IMR-90 (cell line): ENCODE measurements at regions not wholly inside any gene's neighbourhood (a gene's known extent, or its start where the extent isn't known, plus 50 kb on each side); places are given as distances from the start of the nearest gene placed in this dataset.

ENCODE experiments used
- ATAC-seq: fragments of 200-7000 bp; cut with Tn5 transposase; 2 replicates; pipeline ENCODE4 v1.9.1; 2020; ENCODE audit warnings: low read depth, mild to moderate bottlenecking, moderate library complexity
- BruUV-seq: library from RNA; stranded (reverse); fragments of 400-500 nt; replicated peaks from 2 replicates; lab custom pipeline; 2021; lab: Mats Ljungman, UMichigan
- CTCF ChIA-PET: fragments of 300-600 bp; formaldehyde crosslinking; extraction: SDS; loops from one replicate; lab custom pipeline; 2021; ENCODE audit warnings: antibody characterized with exemption; lab: Yijun Ruan, JAX
- POLR2A ChIA-PET: fragments of 300-600 bp; sonication (Branson Sonifier 250); formaldehyde crosslinking; loops from one replicate; lab custom pipeline; 2022; ENCODE audit warnings: antibody characterized with exemption; ENCODE audit not compliant: unreplicated experiment; lab: Charles Lee
- DNase-seq: peaks from one replicate; pipeline ENCODE4 v3.0.0; 2013
- H2AFZ ChIP-seq: replicated peaks from 2 replicates; pipeline ENCODE3; 2013; ENCODE audit warnings: low read length, mild to moderate bottlenecking; ENCODE audit not compliant: poor library complexity
- H2AK5ac ChIP-seq: 2 replicates; pipeline ENCODE4 v1.6.1; 2013; ENCODE audit warnings: low read depth, low read length, inconsistent platforms
- H2AK9ac ChIP-seq: replicated peaks from 2 replicates; pipeline ENCODE3; 2013; ENCODE audit warnings: mild to moderate bottlenecking, low read depth, low read length, moderate library complexity; ENCODE audit not compliant: poor library complexity
- H2BK120ac ChIP-seq: 2 replicates; pipeline ENCODE4 v1.6.1; 2013; ENCODE audit warnings: low read depth, low read length, inconsistent platforms
- H2BK15ac ChIP-seq: 3 replicates; pipeline ENCODE4 v1.6.1; 2013; ENCODE audit warnings: low read depth, low read length, inconsistent platforms
- H2BK20ac ChIP-seq: 2 replicates; pipeline ENCODE4 v1.6.1; 2013; ENCODE audit warnings: low read depth, mild to moderate bottlenecking, inconsistent platforms, low read length, moderate library complexity
- H2BK5ac ChIP-seq: 2 replicates; pipeline ENCODE4 v1.6.1; 2013; ENCODE audit warnings: mild to moderate bottlenecking, low read depth, low read length, inconsistent platforms; ENCODE audit not compliant: poor library complexity, severe bottlenecking
- H3K14ac ChIP-seq: replicated peaks from 2 replicates; pipeline ENCODE4 v1.6.1; 2013; ENCODE audit warnings: low read depth, low read length, inconsistent platforms
- H3K18ac ChIP-seq: 2 replicates; pipeline ENCODE4 v1.6.1; 2013; ENCODE audit warnings: low read depth, low read length, control low read depth
- H3K23ac ChIP-seq: 2 replicates; pipeline ENCODE4 v1.6.1; 2013; ENCODE audit warnings: low read depth, low read length, inconsistent platforms
- H3K27ac ChIP-seq: 2 replicates; pipeline ENCODE4 v1.5.1; 2013; ENCODE audit warnings: mild to moderate bottlenecking, control low read depth, low read length; ENCODE audit not compliant: insufficient read depth
- H3K27me3 ChIP-seq: 2 replicates; pipeline ENCODE4 v1.6.1; 2013; ENCODE audit warnings: low read length; ENCODE audit not compliant: control insufficient read depth, insufficient read depth
- H3K36me3 ChIP-seq: 2 replicates; pipeline ENCODE4 v1.6.1; 2013; ENCODE audit warnings: low read length, mixed read lengths; ENCODE audit not compliant: control insufficient read depth, insufficient read depth
- H3K4ac ChIP-seq: 2 replicates; pipeline ENCODE4 v1.6.1; 2013; ENCODE audit warnings: low read depth, low read length, inconsistent platforms
- H3K4me1 ChIP-seq: 2 replicates; pipeline ENCODE4 v1.6.1; 2013; ENCODE audit warnings: low read length, mixed read lengths; ENCODE audit not compliant: control insufficient read depth, insufficient read depth
- H3K4me2 ChIP-seq: 2 replicates; pipeline ENCODE4 v1.6.1; 2013; ENCODE audit warnings: low read depth, mild to moderate bottlenecking, control low read depth, low read length, moderate library complexity
- H3K4me3 ChIP-seq: 2 replicates; pipeline ENCODE4 v1.5.1; 2013; ENCODE audit warnings: low read depth, mild to moderate bottlenecking, control low read depth, low read length, moderate library complexity; ENCODE audit not compliant: insufficient read depth
- H3K56ac ChIP-seq: 2 replicates; pipeline ENCODE4 v1.6.1; 2013; ENCODE audit warnings: low read length, inconsistent platforms; ENCODE audit not compliant: insufficient read depth; ENCODE audit errors: extremely low read depth
- H3K79me1 ChIP-seq, 2 experiments: 2 replicates each; pipeline ENCODE4 v1.6.1; 2013; ENCODE audit warnings: low read length in 2 of 2, inconsistent platforms in 1 of 2, low read depth in 1 of 2
- H3K9ac ChIP-seq: 2 replicates; pipeline ENCODE4 v1.6.1; 2013; ENCODE audit warnings: low read depth, low read length, control low read depth
- H3K9me1 ChIP-seq: 2 replicates; pipeline ENCODE4 v1.6.1; 2013; ENCODE audit warnings: low read length, inconsistent platforms; ENCODE audit not compliant: insufficient read depth
- H3K9me3 ChIP-seq: 2 replicates; pipeline ENCODE4 v1.6.1; 2013; ENCODE audit warnings: low read length; ENCODE audit not compliant: control insufficient read depth, insufficient read depth
- H4K20me1 ChIP-seq: 2 replicates; pipeline ENCODE4 v1.6.1; 2013; ENCODE audit warnings: low read length, inconsistent platforms; ENCODE audit not compliant: insufficient read depth
- H4K5ac ChIP-seq: 2 replicates; pipeline ENCODE4 v1.6.1; 2013; ENCODE audit warnings: mild to moderate bottlenecking, low read depth, low read length, control low read depth
- H4K8ac ChIP-seq, 2 experiments: 2 replicates each; pipeline ENCODE4 v1.6.1; 2013; ENCODE audit warnings: low read depth in 2 of 2, low read length in 2 of 2, control low read depth in 1 of 2, inconsistent platforms in 1 of 2
- H4K91ac ChIP-seq: 2 replicates; pipeline ENCODE4 v1.6.1; 2013; ENCODE audit warnings: low read depth, low read length, inconsistent platforms; ENCODE audit not compliant: insufficient read depth
- BHLHE40 ChIP-seq: fragments of 150-350 bp; IDR thresholded peaks from 2 replicates; pipeline ENCODE4 v1.6.1; 2016; ENCODE audit warnings: mild to moderate bottlenecking, low read depth, low read length
- CHD1 ChIP-seq: IDR thresholded peaks from 2 replicates; pipeline ENCODE4 v1.6.1; 2012; ENCODE audit warnings: low read depth, low read length, improper control_type of control experiment
- ELK1 ChIP-seq: fragments of 150-350 bp; IDR thresholded peaks from 2 replicates; pipeline ENCODE4 v1.6.1; 2016; ENCODE audit warnings: low read depth, mild to moderate bottlenecking, low read length, moderate library complexity, borderline replicate concordance
- MAFK ChIP-seq: IDR thresholded peaks from 2 replicates; pipeline ENCODE4 v1.6.1; 2012; ENCODE audit warnings: low read depth, low read length, improper control_type of control experiment
- MAZ ChIP-seq: IDR thresholded peaks from 2 replicates; pipeline ENCODE4 v1.6.1; 2012; ENCODE audit warnings: low read depth, mild to moderate bottlenecking, low read length, improper control_type of control experiment, moderate library complexity, borderline replicate concordance
- MXI1 ChIP-seq: IDR thresholded peaks from 2 replicates; pipeline ENCODE4 v1.6.1; 2012; ENCODE audit warnings: low read depth, mild to moderate bottlenecking, low read length, moderate library complexity, borderline replicate concordance
- NFE2L2 ChIP-seq: fragments of 150-350 bp; IDR thresholded peaks from 2 replicates; pipeline ENCODE4 v1.6.1; 2016; ENCODE audit warnings: low read depth, mild to moderate bottlenecking, low read length
- POLR2A ChIP-seq: IDR thresholded peaks from 2 replicates; pipeline ENCODE4 v1.6.1; 2012; ENCODE audit warnings: mild to moderate bottlenecking, low read depth, low read length
- RCOR1 ChIP-seq: IDR thresholded peaks from 2 replicates; pipeline ENCODE4 v1.6.1; 2012; ENCODE audit warnings: mild to moderate bottlenecking, low read length, improper control_type of control experiment; ENCODE audit not compliant: insufficient replicate concordance
- RFX5 ChIP-seq: IDR thresholded peaks from 2 replicates; pipeline ENCODE4 v1.8.0; 2012; ENCODE audit warnings: low read depth, mild to moderate bottlenecking, low read length, moderate library complexity
- SMC3 ChIP-seq: fragments of 150-350 bp; IDR thresholded peaks from 2 replicates; pipeline ENCODE4 v1.6.1; 2016; ENCODE audit warnings: low read depth, mild to moderate bottlenecking, antibody characterized with exemption, low read length, moderate library complexity
- USF2 ChIP-seq: fragments of 150-350 bp; IDR thresholded peaks from 2 replicates; pipeline ENCODE4 v1.6.1; 2017; ENCODE audit warnings: mild to moderate bottlenecking, antibody characterized with exemption, low read length, low read depth
- WGBS, 2 experiments: methylation state at CpG; one replicate each; pipeline versions ENCODE4 v1.1.5 to v1.1.7; 2013; ENCODE audit warnings: missing lambda C conversion rate in 2 of 2; ENCODE audit not compliant: insufficient read length in 1 of 2; ENCODE audit errors: extremely low coverage in 2 of 2; 5-methylcytosine and 5-hydroxymethylcytosine counted together
- dilution Hi-C: fragments of 300-500 bp; cut with HindIII; formaldehyde crosslinking; loops from one replicate; pipeline ENCODE4 v1.14.3; 2018; ENCODE audit warnings: low sequenced_read_pairs; ENCODE audit not compliant: unreplicated experiment
- in situ Hi-C: fragments of 300-500 bp; cut with MboI; formaldehyde crosslinking; loops from 3 replicates; pipeline ENCODE4 v1.14.3; 2019; ENCODE audit warnings: low sequenced_read_pairs, inconsistent platforms, mixed read lengths
- intact Hi-C: fragments of 100-400 bp; cut with micrococcal nuclease; formaldehyde crosslinking; loops from 2 replicates; pipeline ENCODE4 v1.10.0; 2022

- H3K4ac ChIP-seq = peak overlapping the region; percentile 93
- CTCF ChIA-PET = no interaction called here
- H2AFZ ChIP-seq = no peak overlapping the region
- H3K9me3 ChIP-seq = no peaks in the 10 kb centered on the region
- no peak overlapping the region for H2AK9ac ChIP-seq
- H4K8ac ChIP-seq = peak overlapping the region; percentile 56 to 84
- H4K5ac ChIP-seq = peak overlapping the region; percentile 36; the same call in 1 of the 2 replicates
- no peaks in the 10 kb centered on the region for H3K27me3 ChIP-seq
- intact Hi-C loops = no loop called here
- peaks cover 10% of the 10 kb centered on the region; the same call in 1 of the 2 replicates for H3K9me1 ChIP-seq
- peak overlapping the region; percentile 90 for H3K14ac ChIP-seq
- H2AK5ac ChIP-seq = peak overlapping the region; percentile 82
- no TSS peak for BruUV-seq
- peak overlapping the region; percentile 47; the same call in 1 of the 2 replicates for H3K18ac ChIP-seq
- no peak for ATAC-seq
- H2BK20ac ChIP-seq = peak overlapping the region; percentile 94
- TF ChIP-seq ELK1 (no peak), USF2 (no peak), BHLHE40 (no peak), RCOR1 (no peak), NFE2L2 (no peak), MAFK (no peak), MXI1 (no peak), SMC3 (no peak), CHD1 (no peak), POLR2A (no peak), MAZ (no peak), RFX5 (no peak)
- no peak overlapping the region for H3K4me2 ChIP-seq
- dilution Hi-C loops = no loop called here
- peak overlapping the region; percentile 60 for H2BK15ac ChIP-seq
- peak overlapping the region; percentile 96 for H2BK120ac ChIP-seq
- peak overlapping the region; percentile 83 for H4K91ac ChIP-seq
- POLR2A ChIA-PET = no interaction called here
- no CpG with 5 or more reads among the region's 1 CpG for WGBS, 2 experiments
- H4K20me1 ChIP-seq = no peaks in the 10 kb centered on the region
- H3K9ac ChIP-seq = no peak overlapping the region; the same call in 1 of the 2 replicates
- peak overlapping the region; percentile 88 for H2BK5ac ChIP-seq
- H3K4me3 ChIP-seq = no peak overlapping the region
- H3K56ac ChIP-seq = peak overlapping the region; percentile 71
- peak overlapping the region; percentile 38; the same call in 1 of the 2 replicates for H3K27ac ChIP-seq
- H3K79me1 ChIP-seq = no peaks in the 10 kb centered on the region
- peaks cover 16% of the 10 kb centered on the region for H3K4me1 ChIP-seq
- H3K23ac ChIP-seq = peak overlapping the region; percentile 92; the same call in 1 of the 2 replicates
- H3K36me3 ChIP-seq = no peaks in the 10 kb centered on the region
- no peak for DNase-seq
- in situ Hi-C loops = no loop called here
Measured at GRCh38 chr1:67889466-67889865, 56.2 kb upstream of the GNG12 start.
